Germinal center (tissue), 1 donor: ENCODE measurements at regions not wholly inside any gene's neighbourhood (a gene's known extent, or its start where the extent isn't known, plus 50 kb on each side); places are given as distances from the start of the nearest gene placed in this dataset.
"Not testable (repeated sequence)": the region's sequence is repeated elsewhere in the genome, so short reads cannot be mapped to it uniquely, and the experiment has no call there.

Experiments used
- DNase-seq: peaks from one replicate; pipeline ENCODE4 v3.0.0; 2012; ENCODE audit warnings: mixed read lengths, low spot score

DNA sequence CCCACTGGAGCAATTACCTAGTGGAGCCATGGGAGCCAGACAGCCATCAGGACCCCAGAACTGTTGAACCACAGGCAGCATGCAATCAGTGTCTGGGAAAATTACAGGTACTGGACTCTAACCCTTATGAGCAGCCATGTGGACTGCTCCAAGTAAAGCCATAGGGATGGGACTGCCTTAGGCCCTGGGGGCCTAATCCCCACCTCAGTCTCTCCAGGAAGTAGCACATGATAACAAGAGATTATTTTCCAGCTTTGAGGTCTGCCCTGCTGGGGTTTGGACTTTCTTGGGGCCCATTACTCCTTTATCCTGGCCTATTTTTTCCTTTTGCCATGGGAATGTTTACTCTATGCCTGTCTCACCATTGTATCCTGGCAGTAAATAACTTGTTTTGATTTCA, 226.8 kb downstream of the AEBP2 start:
- DNase-seq: no peak

DNA sequence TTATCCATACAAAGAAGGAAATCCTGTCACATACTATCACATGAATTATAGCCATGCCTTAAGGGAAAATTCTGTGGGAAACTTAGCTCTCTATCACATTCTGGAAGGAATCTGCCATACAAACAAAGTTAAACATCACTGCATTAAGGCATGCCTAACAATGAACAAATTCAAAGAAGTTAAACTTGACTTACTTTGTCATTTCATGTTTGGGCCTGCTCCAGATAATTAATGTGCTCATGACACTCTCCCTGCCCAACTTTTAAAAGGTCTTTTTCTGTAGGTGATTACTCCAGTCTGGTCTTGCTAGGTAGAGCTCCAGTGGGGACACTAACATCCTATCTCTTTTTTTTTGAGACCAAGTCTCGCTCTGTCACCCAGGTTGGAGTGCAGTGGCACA, 230.5 kb downstream of the AEBP2 start:
- no peak for DNase-seq

DNA sequence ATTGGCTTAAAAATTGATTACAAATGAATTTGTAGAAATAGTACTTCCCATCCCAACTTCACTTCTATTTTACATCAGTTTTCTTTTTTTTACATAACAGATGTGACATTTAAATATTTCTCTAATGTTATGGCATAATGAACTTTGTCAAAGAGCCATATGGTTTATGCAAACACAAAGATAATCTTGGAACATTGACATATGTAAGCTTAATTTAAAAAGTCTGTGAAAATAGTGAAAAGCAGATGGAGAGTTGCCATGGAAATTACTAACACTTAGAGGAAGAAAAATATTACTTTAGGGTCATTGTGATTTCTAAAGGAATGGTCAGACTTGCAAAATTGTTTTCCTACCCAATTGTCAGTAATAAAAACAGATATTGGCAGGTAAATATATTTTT, 232.4 kb downstream of the AEBP2 start:
- no peak for DNase-seq

- no peak for DNase-seq
Observed at GRCh38 chr12:19674437-19674836, 235.1 kb downstream of the AEBP2 start.

DNA sequence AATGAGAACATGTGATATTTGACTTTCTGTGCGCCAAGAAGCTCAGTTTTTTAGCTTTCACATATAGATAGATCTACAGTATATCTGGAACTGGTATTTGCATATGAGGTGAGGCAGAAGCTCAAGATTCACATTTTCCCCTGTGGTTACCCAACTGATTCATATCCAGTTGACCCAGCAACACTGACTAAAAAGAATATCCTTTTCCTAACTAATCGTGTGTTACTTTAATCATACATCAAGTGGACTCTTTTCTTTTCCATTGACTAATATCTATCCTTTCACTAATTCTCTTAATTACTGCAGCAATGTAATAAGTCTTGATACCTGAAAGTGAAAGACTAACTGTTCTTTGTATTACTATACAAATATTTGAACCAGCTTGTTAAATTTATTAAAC, 236.1 kb downstream of the AEBP2 start:
- no peak for DNase-seq

- not testable (repeated sequence) for DNase-seq
Observed at GRCh38 chr12:19678501-19678900, 239.2 kb downstream of the AEBP2 start.

- DNase-seq: no peak
Observed at GRCh38 chr12:19681007-19681406, 241.7 kb downstream of the AEBP2 start.

- no peak for DNase-seq
Observed at GRCh38 chr12:19683178-19683927, 244.1 kb downstream of the AEBP2 start.

DNA sequence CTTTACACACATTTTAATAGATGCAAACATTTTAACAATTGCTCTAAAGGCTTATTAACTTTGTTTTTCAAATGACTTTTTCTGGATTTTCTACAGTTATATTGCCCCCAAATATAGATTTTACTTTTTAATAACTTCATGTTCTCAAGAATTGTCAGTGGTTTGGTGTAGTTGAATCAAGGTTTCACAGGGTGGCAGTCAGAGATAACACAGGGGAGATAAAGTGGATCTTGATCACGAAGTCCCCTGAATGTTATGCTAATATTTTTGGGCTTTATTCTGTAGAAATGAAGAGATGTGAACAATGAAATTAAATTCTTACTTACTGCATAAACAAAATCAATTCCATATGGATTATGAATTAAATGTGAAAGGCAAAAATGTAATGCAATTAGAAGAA, 248.1 kb downstream of the AEBP2 start:
- DNase-seq: no peak

DNA sequence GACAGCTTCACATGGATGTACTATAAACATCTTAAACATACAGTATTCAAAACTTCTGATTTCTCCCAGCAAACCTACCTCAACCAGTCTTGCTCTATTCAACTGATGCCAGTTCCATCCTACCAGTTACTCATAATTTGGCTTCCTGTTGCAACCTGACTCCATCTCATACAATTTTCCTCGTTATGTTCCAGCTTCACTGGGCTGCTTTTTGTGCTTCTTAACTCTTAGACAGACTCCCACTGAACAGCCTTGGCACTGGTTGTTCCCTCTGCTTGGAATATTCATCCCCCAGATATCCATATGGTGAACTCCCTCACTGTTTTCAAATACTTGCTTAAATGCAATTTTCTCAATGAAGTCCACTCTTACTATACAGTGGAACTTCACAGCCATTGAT, 249.2 kb downstream of the AEBP2 start:
- DNase-seq: no peak

DNA sequence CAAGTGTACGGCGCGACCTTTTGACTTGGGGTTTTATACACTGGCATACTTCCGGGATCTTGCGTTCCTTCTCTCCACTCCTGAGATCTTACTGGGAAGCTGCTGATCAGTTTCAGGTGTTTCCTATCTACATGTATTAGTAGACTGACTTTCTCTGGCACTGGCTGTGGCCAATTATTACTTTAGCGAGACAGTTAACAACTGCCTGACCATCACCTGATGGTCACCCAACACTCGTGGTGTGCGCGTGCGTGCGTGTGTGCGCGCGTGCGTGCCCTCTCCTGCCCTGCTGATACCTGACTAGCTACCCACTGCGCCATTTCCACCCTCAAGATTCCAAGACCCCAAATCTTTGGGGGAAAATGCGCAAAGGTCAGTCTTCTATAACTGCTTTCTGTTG, 249.9 kb downstream of the AEBP2 start:
- no peak for DNase-seq

GRCh38 chr12:19689801-19690472, 250.6 kb downstream of the AEBP2 start:
- no peak for DNase-seq

GRCh38 chr12:19692091-19692490, 252.8 kb downstream of the AEBP2 start:
- DNase-seq: no peak

GRCh38 chr12:19692566-19692965, 253.3 kb downstream of the AEBP2 start:
- DNase-seq: no peak

- DNase-seq: no peak
Observed at GRCh38 chr12:19694627-19695026, 255.3 kb downstream of the AEBP2 start.

DNA sequence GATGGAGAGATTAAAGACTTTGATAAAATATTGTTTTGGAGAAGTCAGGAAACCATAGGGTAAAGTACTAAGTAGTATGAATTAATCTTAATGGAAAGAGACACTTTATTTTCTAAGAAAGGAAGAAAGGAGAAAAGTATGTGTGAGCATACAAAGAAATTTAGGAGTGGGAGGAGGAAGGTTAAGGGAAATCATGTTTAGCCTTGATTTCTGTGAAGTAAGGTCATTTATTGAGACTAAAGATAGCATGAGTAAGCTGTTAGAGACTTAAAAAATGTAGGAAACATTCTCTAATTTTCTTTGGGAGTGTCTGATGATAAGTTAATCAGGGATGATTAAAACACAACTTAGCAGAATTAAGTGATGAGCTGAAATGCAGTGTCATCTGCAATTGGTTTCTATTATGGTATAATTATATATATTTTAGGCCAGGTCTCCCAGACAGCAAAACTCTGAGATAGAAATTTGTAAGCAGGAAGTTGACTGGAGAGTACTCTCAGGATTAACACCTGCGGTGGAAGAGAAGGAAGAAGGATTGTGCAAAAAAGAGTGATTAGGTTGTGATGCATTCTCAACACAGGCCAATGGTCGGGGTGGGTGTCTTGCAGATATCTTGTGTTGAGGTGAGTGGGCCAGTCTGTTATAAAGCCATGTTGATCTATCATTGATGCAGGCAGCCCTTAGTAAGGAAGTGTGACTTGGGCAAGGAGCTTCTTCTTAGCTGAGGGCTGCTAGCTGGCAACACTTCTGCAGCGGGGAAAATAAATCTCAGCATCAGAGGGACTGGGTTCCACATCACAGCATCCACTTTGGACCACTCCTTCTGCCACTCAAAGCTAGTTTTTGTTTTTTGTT, 256.2 kb downstream of the AEBP2 start:
- no peak for DNase-seq

DNA sequence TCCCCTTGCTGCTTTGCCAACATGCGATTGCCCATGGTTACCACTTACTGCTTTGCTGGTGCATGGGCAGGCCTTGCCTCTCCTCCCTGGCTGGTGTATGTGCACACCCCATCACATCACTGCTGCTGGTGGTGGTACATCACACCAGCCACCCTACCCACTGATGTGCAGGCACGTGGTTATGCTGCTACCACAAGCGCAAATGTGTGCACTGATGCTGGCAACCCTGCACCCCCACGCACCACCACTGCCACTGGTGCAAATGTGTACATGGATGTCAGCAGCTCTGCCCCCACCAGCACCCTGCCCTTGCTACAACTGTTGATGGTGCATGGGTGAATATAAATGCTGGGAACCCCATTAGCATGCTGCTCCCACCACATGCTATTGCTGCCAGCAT, 261.7 kb downstream of the AEBP2 start:
- DNase-seq: no peak

- DNase-seq: no peak
Observed at GRCh38 chr12:19704966-19705365, 265.7 kb downstream of the AEBP2 start.

DNA sequence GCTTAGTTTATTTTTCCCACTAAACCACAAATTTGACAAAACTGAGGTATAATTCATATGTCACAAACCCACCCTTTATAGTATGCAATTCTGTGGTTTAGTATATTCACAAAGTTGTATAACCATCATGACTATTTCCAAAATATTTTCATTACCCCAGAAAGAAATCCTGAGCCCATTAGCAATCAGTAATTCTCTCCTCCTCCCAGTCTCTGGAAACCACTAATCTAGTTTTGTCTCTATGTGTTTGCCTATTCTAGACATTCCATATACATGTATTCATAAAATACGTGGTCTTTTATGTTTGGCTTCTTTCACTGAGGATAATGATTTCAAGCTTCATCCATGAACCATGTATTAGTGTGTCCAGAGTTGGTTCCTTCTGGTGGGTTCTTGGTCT, 267.6 kb downstream of the AEBP2 start:
- no peak for DNase-seq

DNA sequence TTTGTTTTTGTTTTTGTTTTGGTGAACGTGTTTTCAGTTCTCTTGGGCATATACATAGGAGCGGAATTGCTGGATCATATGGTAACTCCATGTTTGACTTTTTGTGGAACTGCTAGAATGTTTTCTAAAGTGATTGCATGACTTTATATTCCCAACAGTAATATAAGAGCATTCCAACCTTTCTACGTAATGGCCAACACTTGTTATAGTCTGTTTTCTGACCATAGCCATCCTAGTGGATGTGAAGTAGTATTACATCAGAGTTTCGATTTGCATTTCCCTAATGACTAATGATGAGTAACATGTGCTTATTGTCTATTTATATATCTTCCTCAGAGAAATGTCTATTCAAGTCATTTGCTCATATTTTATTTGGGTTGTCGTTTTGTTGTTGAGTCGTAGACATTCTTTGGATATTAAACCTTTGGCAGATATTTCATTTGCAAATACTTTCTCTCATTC, 268.7 kb downstream of the AEBP2 start:
- no peak for DNase-seq

DNA sequence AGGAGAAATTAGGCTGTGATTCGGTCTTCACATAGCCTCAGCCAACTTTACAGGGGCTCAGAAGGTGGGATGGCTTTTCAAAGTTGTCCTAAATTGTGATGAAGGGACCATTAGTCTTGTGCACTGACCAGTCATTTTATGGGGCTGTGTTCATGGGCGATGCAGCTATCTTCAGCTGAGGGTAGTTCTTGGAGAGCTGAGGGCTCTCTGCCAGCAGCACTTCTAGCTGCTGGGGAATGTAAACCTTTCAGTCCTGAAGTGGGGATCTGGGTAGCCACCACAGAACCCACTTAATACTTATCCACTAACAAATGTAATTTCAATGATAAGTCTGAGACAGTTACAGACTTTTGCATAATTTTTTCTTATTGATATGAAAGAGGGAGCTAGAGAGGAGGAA, 270.6 kb downstream of the AEBP2 start:
- no peak for DNase-seq

GRCh38 chr12:19710811-19711793, 271.8 kb downstream of the AEBP2 start:
- no peak for DNase-seq
